ENCODE measurements at regions not wholly inside any gene's neighbourhood (a gene's known extent, or its start where the extent isn't known, plus 50 kb on each side); places are given as distances from the start of the nearest gene placed in this dataset.

DNA sequence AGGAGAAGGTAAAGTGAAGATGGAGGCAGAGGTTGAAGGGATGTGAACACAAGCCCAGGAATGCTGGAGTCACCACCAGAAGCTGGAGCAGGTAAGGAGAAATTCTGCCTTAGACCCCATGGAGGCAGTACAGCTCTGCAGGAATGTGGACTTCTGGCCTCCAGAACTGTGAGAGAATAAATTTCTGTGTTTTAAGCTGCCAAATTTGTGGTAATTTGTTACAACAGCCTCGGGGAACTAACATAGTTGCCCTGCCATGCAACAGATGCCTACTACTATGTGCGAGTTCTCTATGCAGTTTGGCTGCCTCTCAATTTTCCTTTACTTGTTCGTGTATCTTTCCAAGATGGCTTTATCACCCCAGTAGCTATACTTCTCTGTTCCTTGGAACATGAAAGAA, 394.1 kb downstream of the TUSC7 start:
- no peaks in the 10 kb centered on the region for H3K27me3 ChIP-seq (ENCODE audit: control insufficient read depth in 1 of 2, insufficient read depth in 2 of 2, low read length in 2 of 2)
- ATAC-seq (ENCODE audit: poor library complexity), result no peak
- no peak overlapping the region for H3K27ac ChIP-seq (ENCODE audit: low read depth in 1 of 2, low read length in 2 of 2)
- ChIA-PET CTCF (no interaction called here), POLR2A (no interaction called here)
- H3K4me1 ChIP-seq (ENCODE audit: insufficient read depth, low read length), result no peaks in the 10 kb centered on the region
- no peaks in the 10 kb centered on the region for H3K27me3 Mint-ChIP-seq
- H3K4me3 ChIP-seq (ENCODE audit: low read length), result no peak overlapping the region
- H3K36me3 ChIP-seq (ENCODE audit: insufficient read depth, low read length), result no peaks in the 10 kb centered on the region
- H3K27ac Mint-ChIP-seq, result no peak overlapping the region
- H3K36me3 Mint-ChIP-seq (ENCODE audit: low read depth), result no peaks in the 10 kb centered on the region
- H3K9me3 Mint-ChIP-seq, result peaks cover 5% of the 10 kb centered on the region
- DNase-seq, result no peak
- no peaks in the 10 kb centered on the region for H3K4me1 Mint-ChIP-seq (ENCODE audit: low read depth)
- H3K4me3 Mint-ChIP-seq, result no peak overlapping the region
- no peak for TF ChIP-seq CTCF (IDR thresholded peaks at IDR 0.05)
- intact Hi-C loops (cut with DNase I, micrococcal nuclease), result no loop called here
- peaks cover 0 to 4% of the 10 kb centered on the region in 2 experiments for H3K9me3 ChIP-seq (ENCODE audit: control insufficient read depth in 1 of 2, insufficient read depth in 1 of 2, low read length in 2 of 2)

GRCh38 chr3:117104381-117104780, 394.8 kb downstream of the TUSC7 start:
- Histone ChIP-seq H3K27me3 (ENCODE audit: control insufficient read depth in 1 of 2, insufficient read depth in 2 of 2, low read length in 2 of 2) (no peaks in the 10 kb centered on the region), H3K27ac (ENCODE audit: low read depth in 1 of 2, low read length in 2 of 2) (no peak overlapping the region), H3K9me3 (ENCODE audit: control insufficient read depth in 1 of 2, insufficient read depth in 1 of 2, low read length in 2 of 2) (peaks cover 0 to 1% of the 10 kb centered on the region in 2 experiments), H3K4me1 (ENCODE audit: insufficient read depth, low read length) (no peaks in the 10 kb centered on the region), H3K36me3 (ENCODE audit: insufficient read depth, low read length) (no peaks in the 10 kb centered on the region), H3K4me3 (ENCODE audit: low read length) (no peak overlapping the region)
- no peaks in the 10 kb centered on the region for H3K27me3 Mint-ChIP-seq
- no peak for ATAC-seq (ENCODE audit: poor library complexity)
- no peak overlapping the region for H3K4me3 Mint-ChIP-seq
- POLR2A ChIA-PET, result no interaction called here
- DNase-seq, result no peak
- H3K9me3 Mint-ChIP-seq, result peaks cover 5% of the 10 kb centered on the region
- no peak for TF ChIP-seq CTCF (IDR thresholded peaks at IDR 0.05)
- intact Hi-C loops (cut with DNase I, micrococcal nuclease), result no loop called here
- no peaks in the 10 kb centered on the region for H3K36me3 Mint-ChIP-seq (ENCODE audit: low read depth)
- no peaks in the 10 kb centered on the region for H3K4me1 Mint-ChIP-seq (ENCODE audit: low read depth)
- CTCF ChIA-PET, result no interaction called here
- H3K27ac Mint-ChIP-seq, result no peak overlapping the region

- intact Hi-C loops (cut with DNase I, micrococcal nuclease), result no loop called here
- ATAC-seq (ENCODE audit: poor library complexity) (no peak), DNase-seq (no peak)
- Mint-ChIP-seq H3K36me3 (ENCODE audit: low read depth) (no peaks in the 10 kb centered on the region), H3K27ac (no peak overlapping the region), H3K27me3 (no peaks in the 10 kb centered on the region), H3K4me1 (ENCODE audit: low read depth) (no peaks in the 10 kb centered on the region), H3K4me3 (no peak overlapping the region), H3K9me3 (peaks cover 5% of the 10 kb centered on the region)
- Histone ChIP-seq H3K4me1 (ENCODE audit: insufficient read depth, low read length) (no peaks in the 10 kb centered on the region), H3K27ac (ENCODE audit: low read depth in 1 of 2, low read length in 2 of 2) (no peak overlapping the region), H3K27me3 (ENCODE audit: control insufficient read depth in 1 of 2, insufficient read depth in 2 of 2, low read length in 2 of 2) (no peaks in the 10 kb centered on the region), H3K4me3 (ENCODE audit: low read length) (no peak overlapping the region), H3K9me3 (ENCODE audit: control insufficient read depth in 1 of 2, insufficient read depth in 1 of 2, low read length in 2 of 2) (no peaks in the 10 kb centered on the region), H3K36me3 (ENCODE audit: insufficient read depth, low read length) (no peaks in the 10 kb centered on the region)
- ChIA-PET CTCF (no interaction called here), POLR2A (no interaction called here)
- TF ChIP-seq CTCF (IDR thresholded peaks at IDR 0.05), result no peak
Observed at GRCh38 chr3:117104792-117105191, 395.2 kb downstream of the TUSC7 start.

Measured in CD4-positive, alpha-beta T cell (primary cell).